Ishikawa (cell line): ENCODE measurements at regions not wholly inside any gene's neighbourhood (a gene's known extent, or its start where the extent isn't known, plus 50 kb on each side); places are given as distances from the start of the nearest gene placed in this dataset.

Experiments used
- CEBPB ChIP-seq: IDR thresholded peaks from 2 replicates; pipeline ENCODE4 v1.6.1; 2012
- CREB1 ChIP-seq: IDR thresholded peaks from 2 replicates; pipeline ENCODE4 v1.6.1; 2012; ENCODE audit warnings: low read depth
- EP300 ChIP-seq: IDR thresholded peaks from 2 replicates; pipeline ENCODE4 v1.6.1; 2012; ENCODE audit warnings: borderline replicate concordance
- FOXM1 ChIP-seq: IDR thresholded peaks from 2 replicates; pipeline ENCODE4 v1.6.1; 2012; ENCODE audit warnings: low read depth, borderline replicate concordance
- NFIC ChIP-seq: IDR thresholded peaks from 2 replicates; pipeline ENCODE4 v1.6.1; 2012
- RAD21 ChIP-seq: IDR thresholded peaks from 2 replicates; pipeline ENCODE4 v1.6.1; 2012; ENCODE audit warnings: low read depth
- TAF1 ChIP-seq: IDR thresholded peaks from 2 replicates; pipeline ENCODE4 v1.6.1; 2012; ENCODE audit warnings: low read depth, mild to moderate bottlenecking
- TCF12 ChIP-seq: IDR thresholded peaks from 2 replicates; pipeline ENCODE4 v1.6.1; 2012; ENCODE audit warnings: low read depth
- TEAD4 ChIP-seq: IDR thresholded peaks from 2 replicates; pipeline ENCODE4 v1.6.1; 2012
- YY1 ChIP-seq: IDR thresholded peaks from 2 replicates; pipeline ENCODE4 v1.6.1; 2012; ENCODE audit warnings: low read depth
- ZBTB7A ChIP-seq: IDR thresholded peaks from 2 replicates; pipeline ENCODE4 v1.6.1; 2012; ENCODE audit warnings: low read depth
- TF ChIP-seq, protein P1 (sequence below): IDR thresholded peaks from 2 replicates; pipeline ENCODE4 v1.6.1; 2012; ENCODE audit warnings: low read depth, mild to moderate bottlenecking
- TF ChIP-seq, protein P2 (sequence below): IDR thresholded peaks from 2 replicates; pipeline ENCODE4 v1.6.1; 2012

DNA sequence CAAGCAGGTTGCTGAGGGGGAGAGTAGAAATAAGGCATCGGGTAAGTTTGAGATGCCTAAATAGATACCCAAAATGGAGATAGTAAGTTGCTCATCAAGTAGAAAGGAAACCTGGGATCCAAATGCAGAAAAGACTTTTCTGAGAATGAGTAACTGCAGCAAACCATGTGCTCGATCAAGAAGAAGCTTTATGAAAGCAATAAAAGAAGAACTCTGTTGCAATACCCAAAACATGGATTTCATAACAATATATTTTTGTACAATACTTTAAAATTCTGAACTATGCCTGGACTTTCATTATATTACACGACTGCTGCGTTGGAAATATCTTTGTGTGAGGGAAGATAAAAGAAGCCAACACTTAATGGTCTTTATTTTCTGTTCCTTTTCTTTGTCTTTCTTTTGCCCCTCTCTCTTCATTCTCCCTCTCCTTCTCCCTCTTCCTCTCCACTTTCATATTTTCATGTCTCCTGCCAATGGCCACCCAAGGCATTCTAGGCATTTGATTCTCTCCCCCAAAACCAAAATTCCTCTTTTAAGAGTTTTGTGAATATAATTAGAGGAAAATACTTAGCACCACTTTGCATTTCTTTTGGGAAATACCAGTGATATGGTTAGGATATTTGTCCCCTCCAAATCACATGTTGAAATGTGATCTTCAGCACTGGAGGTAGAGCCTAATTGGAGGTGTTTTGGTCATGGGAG, 257.6 kb downstream of the MREG start:
- TF ChIP-seq TEAD4 (no peak), EP300 (no peak), FOXM1 (no peak), NFIC (no peak), ZBTB7A (no peak), TAF1 (no peak), CEBPB (no peak), RAD21 (no peak), YY1 (no peak), CREB1 (no peak), TCF12 (no peak)
- TF ChIP-seq, protein P1, sequence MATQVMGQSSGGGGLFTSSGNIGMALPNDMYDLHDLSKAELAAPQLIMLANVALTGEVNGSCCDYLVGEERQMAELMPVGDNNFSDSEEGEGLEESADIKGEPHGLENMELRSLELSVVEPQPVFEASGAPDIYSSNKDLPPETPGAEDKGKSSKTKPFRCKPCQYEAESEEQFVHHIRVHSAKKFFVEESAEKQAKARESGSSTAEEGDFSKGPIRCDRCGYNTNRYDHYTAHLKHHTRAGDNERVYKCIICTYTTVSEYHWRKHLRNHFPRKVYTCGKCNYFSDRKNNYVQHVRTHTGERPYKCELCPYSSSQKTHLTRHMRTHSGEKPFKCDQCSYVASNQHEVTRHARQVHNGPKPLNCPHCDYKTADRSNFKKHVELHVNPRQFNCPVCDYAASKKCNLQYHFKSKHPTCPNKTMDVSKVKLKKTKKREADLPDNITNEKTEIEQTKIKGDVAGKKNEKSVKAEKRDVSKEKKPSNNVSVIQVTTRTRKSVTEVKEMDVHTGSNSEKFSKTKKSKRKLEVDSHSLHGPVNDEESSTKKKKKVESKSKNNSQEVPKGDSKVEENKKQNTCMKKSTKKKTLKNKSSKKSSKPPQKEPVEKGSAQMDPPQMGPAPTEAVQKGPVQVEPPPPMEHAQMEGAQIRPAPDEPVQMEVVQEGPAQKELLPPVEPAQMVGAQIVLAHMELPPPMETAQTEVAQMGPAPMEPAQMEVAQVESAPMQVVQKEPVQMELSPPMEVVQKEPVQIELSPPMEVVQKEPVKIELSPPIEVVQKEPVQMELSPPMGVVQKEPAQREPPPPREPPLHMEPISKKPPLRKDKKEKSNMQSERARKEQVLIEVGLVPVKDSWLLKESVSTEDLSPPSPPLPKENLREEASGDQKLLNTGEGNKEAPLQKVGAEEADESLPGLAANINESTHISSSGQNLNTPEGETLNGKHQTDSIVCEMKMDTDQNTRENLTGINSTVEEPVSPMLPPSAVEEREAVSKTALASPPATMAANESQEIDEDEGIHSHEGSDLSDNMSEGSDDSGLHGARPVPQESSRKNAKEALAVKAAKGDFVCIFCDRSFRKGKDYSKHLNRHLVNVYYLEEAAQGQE, result no peak
- TF ChIP-seq, protein P2, sequence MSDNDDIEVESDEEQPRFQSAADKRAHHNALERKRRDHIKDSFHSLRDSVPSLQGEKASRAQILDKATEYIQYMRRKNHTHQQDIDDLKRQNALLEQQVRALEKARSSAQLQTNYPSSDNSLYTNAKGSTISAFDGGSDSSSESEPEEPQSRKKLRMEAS, result no peak
